ENCODE measurements at regions not wholly inside any gene's neighbourhood (a gene's known extent, or its start where the extent isn't known, plus 50 kb on each side); places are given as distances from the start of the nearest gene placed in this dataset.

GRCh38 chr11:19482319-19483100, 230.1 kb upstream of the NAV2 start:
- Mint-ChIP-seq H3K9me3 (ENCODE audit: insufficient read depth) (no peaks in the 10 kb centered on the region), H3K27ac (no peak overlapping the region), H3K4me3 (no peak overlapping the region), H3K27me3 (peaks cover 12% of the 10 kb centered on the region), H3K4me1 (no peaks in the 10 kb centered on the region)
- intact Hi-C loops (cut with micrococcal nuclease), result no loop called here
- DNase-seq (no peak), ATAC-seq (ENCODE audit: low read depth) (no peak)
- Histone ChIP-seq H3K4me2 (replicated peaks; ENCODE audit: low read depth, low read length, poor library complexity, severe bottlenecking) (no peak overlapping the region), H3K27ac (ENCODE audit: low read length in 2 of 2) (no peak overlapping the region), H3K9ac (ENCODE audit: low read length) (no peak overlapping the region), H3K27me3 (replicated peaks in 1 of 4; ENCODE audit: control extremely low read depth in 1 of 4, control insufficient read depth in 3 of 4, insufficient read depth in 4 of 4, low read length in 3 of 4) (peaks cover 0 to 2% (median 0%) of the 10 kb centered on the region in 4 experiments), H3K79me2 (ENCODE audit: control insufficient read depth, insufficient read depth, low read length) (no peaks in the 10 kb centered on the region), H3K4me3 (ENCODE audit: control extremely low read depth in 1 of 5, extremely low read depth in 1 of 5, insufficient read depth in 1 of 5, low read depth in 2 of 5, low read length in 4 of 5) (no peak overlapping the region), H3K4me1 (ENCODE audit: control insufficient read depth in 2 of 2, insufficient read depth in 2 of 2, low read length in 2 of 2) (no peaks in the 10 kb centered on the region), H3K9me3 (ENCODE audit: control extremely low read depth in 1 of 3, control insufficient read depth in 2 of 3, insufficient read depth in 1 of 3, low read length in 2 of 3) (peaks cover 0 to 3% (median 0%) of the 10 kb centered on the region in 3 donors), H2AFZ (ENCODE audit: insufficient read depth, low read depth, low read length, poor library complexity, severe bottlenecking) (no peak overlapping the region), H3K36me3 (replicated peaks in 1 of 2; ENCODE audit: control extremely low read depth in 1 of 2, control insufficient read depth in 1 of 2, extremely low read depth in 1 of 2, insufficient read depth in 2 of 2, low read length in 1 of 2) (no peaks in the 10 kb centered on the region), H4K20me1 (ENCODE audit: control insufficient read depth, insufficient read depth, low read length, poor library complexity, severe bottlenecking) (no peaks in the 10 kb centered on the region)
- TF ChIP-seq CTCF (IDR thresholded peaks at IDR 0.05) (no peak), EZH2 (IDR thresholded peaks at IDR 0.05; ENCODE audit: borderline replicate concordance, insufficient read depth, low read depth, low read length, poor library complexity, severe bottlenecking) (no peak)
- ChIA-PET CTCF (interaction anchor here (0.6 kb wide), 1 partner anchor 564 kb away, joined by 3 read pairs; no protein-coding TSS in a partner anchor), POLR2A (no interaction called here)
- 93% methylated on average over 3 of the region's 6 CpGs for WGBS (ENCODE audit: insufficient coverage)

GRCh38 chr11:19480540-19480939, 232.1 kb upstream of the NAV2 start:
- Mint-ChIP-seq H3K4me1 (no peaks in the 10 kb centered on the region), H3K27ac (no peak overlapping the region), H3K4me3 (no peak overlapping the region), H3K9me3 (ENCODE audit: insufficient read depth) (no peaks in the 10 kb centered on the region), H3K27me3 (peaks cover 15% of the 10 kb centered on the region)
- H3K9me3 ChIP-seq (ENCODE audit: control extremely low read depth in 1 of 3, control insufficient read depth in 2 of 3, insufficient read depth in 1 of 3, low read length in 2 of 3), result peaks cover 0 to 3% (median 0%) of the 10 kb centered on the region in 3 donors
- CTCF ChIA-PET, result no interaction called here
- WGBS (ENCODE audit: insufficient coverage), result 86% methylated on average over 2 of the region's 2 CpGs
- H3K36me3 ChIP-seq (replicated peaks in 1 of 2; ENCODE audit: control extremely low read depth in 1 of 2, control insufficient read depth in 1 of 2, extremely low read depth in 1 of 2, insufficient read depth in 2 of 2, low read length in 1 of 2), result no peaks in the 10 kb centered on the region
- no peak overlapping the region for H3K27ac ChIP-seq (ENCODE audit: low read length in 2 of 2)
- POLR2A ChIA-PET, result no interaction called here
- intact Hi-C loops (cut with micrococcal nuclease), result no loop called here
- no peaks in the 10 kb centered on the region for H4K20me1 ChIP-seq (ENCODE audit: control insufficient read depth, insufficient read depth, low read length, poor library complexity, severe bottlenecking)
- no peaks in the 10 kb centered on the region for H3K79me2 ChIP-seq (ENCODE audit: control insufficient read depth, insufficient read depth, low read length)
- no peak overlapping the region for H3K4me2 ChIP-seq (replicated peaks; ENCODE audit: low read depth, low read length, poor library complexity, severe bottlenecking)
- DNase-seq (no peak), ATAC-seq (ENCODE audit: low read depth) (no peak)
- TF ChIP-seq EZH2 (IDR thresholded peaks at IDR 0.05; ENCODE audit: borderline replicate concordance, insufficient read depth, low read depth, low read length, poor library complexity, severe bottlenecking), result no peak
- no peak for TF ChIP-seq CTCF (IDR thresholded peaks at IDR 0.05)
- no peak overlapping the region for H3K4me3 ChIP-seq (ENCODE audit: control extremely low read depth in 1 of 5, extremely low read depth in 1 of 5, insufficient read depth in 1 of 5, low read depth in 2 of 5, low read length in 4 of 5)
- peaks cover 0 to 5% (median 2%) of the 10 kb centered on the region in 4 experiments for H3K27me3 ChIP-seq (replicated peaks in 1 of 4; ENCODE audit: control extremely low read depth in 1 of 4, control insufficient read depth in 3 of 4, insufficient read depth in 4 of 4, low read length in 3 of 4)
- H2AFZ ChIP-seq (ENCODE audit: insufficient read depth, low read depth, low read length, poor library complexity, severe bottlenecking), result no peak overlapping the region
- no peaks in the 10 kb centered on the region for H3K4me1 ChIP-seq (ENCODE audit: control insufficient read depth in 2 of 2, insufficient read depth in 2 of 2, low read length in 2 of 2)
- no peak overlapping the region for H3K9ac ChIP-seq (ENCODE audit: low read length)

Measured in B cell (primary cell).